ENCODE measurements at regions not wholly inside any gene's neighbourhood (a gene's known extent, or its start where the extent isn't known, plus 50 kb on each side); places are given as distances from the start of the nearest gene placed in this dataset.

- TF ChIP-seq ZFP30 (CRISPR knock-in tag; IDR thresholded peaks at IDR 0.05) (no peak), ZC3H10 (CRISPR knock-in tag; IDR thresholded peaks at IDR 0.05) (no peak), POU6F1 (CRISPR knock-in tag; IDR thresholded peaks at IDR 0.05; ENCODE audit: borderline replicate concordance, low read depth) (no peak), ZNF565 (CRISPR knock-in tag; conservative IDR thresholded peaks at IDR 0.05; ENCODE audit: low read depth) (no peak), PATZ1 (CRISPR knock-in tag; IDR thresholded peaks at IDR 0.05; ENCODE audit: borderline replicate concordance) (no peak), OSR1 (CRISPR knock-in tag; IDR thresholded peaks at IDR 0.05) (no peak), TCF4 (CRISPR knock-in tag; IDR thresholded peaks at IDR 0.05; ENCODE audit: borderline replicate concordance) (no peak), ESRRG (CRISPR knock-in tag; IDR thresholded peaks at IDR 0.05) (no peak), ZFP3 (CRISPR knock-in tag; IDR thresholded peaks at IDR 0.05) (no peak), CREB5 (CRISPR knock-in tag; IDR thresholded peaks at IDR 0.05; ENCODE audit: low read depth) (no peak), TOX (CRISPR knock-in tag; IDR thresholded peaks at IDR 0.05; ENCODE audit: borderline replicate concordance) (no peak), CSRNP3 (CRISPR knock-in tag; IDR thresholded peaks at IDR 0.05) (no peak), GLIS3 (CRISPR knock-in tag; IDR thresholded peaks at IDR 0.05) (no peak), ISL1 (CRISPR knock-in tag; IDR thresholded peaks at IDR 0.05) (no peak)
- no peak for ATAC-seq
Measured at GRCh38 chr13:54901316-54901715, 1872.7 kb downstream of the OLFM4 start.

- TF ChIP-seq ZNF70 (CRISPR knock-in tag; IDR thresholded peaks at IDR 0.05) (no peak), ESRRG (CRISPR knock-in tag; IDR thresholded peaks at IDR 0.05) (no peak)
- no peak for ATAC-seq
Measured at GRCh38 chr13:54912367-54912766, 1883.8 kb downstream of the OLFM4 start.

- no peak for TF ChIP-seq CREB5 (CRISPR knock-in tag; IDR thresholded peaks at IDR 0.05; ENCODE audit: low read depth)
- TF ChIP-seq ARNTL (CRISPR knock-in tag; IDR thresholded peaks at IDR 0.05; ENCODE audit: borderline replicate concordance, low read depth), result no peak
- TF ChIP-seq GLIS3 (CRISPR knock-in tag; IDR thresholded peaks at IDR 0.05), result no peak
- TF ChIP-seq OSR1 (CRISPR knock-in tag; IDR thresholded peaks at IDR 0.05), result no peak
- TF ChIP-seq POU6F1 (CRISPR knock-in tag; IDR thresholded peaks at IDR 0.05; ENCODE audit: borderline replicate concordance, low read depth), result no peak
- no peak for TF ChIP-seq ZFP30 (CRISPR knock-in tag; IDR thresholded peaks at IDR 0.05)
- no peak for TF ChIP-seq ZFP3 (CRISPR knock-in tag; IDR thresholded peaks at IDR 0.05)
- TF ChIP-seq PATZ1 (CRISPR knock-in tag; IDR thresholded peaks at IDR 0.05; ENCODE audit: borderline replicate concordance), result no peak
- no peak for TF ChIP-seq CSRNP3 (CRISPR knock-in tag; IDR thresholded peaks at IDR 0.05)
- no peak for TF ChIP-seq TSHZ2 (CRISPR knock-in tag; IDR thresholded peaks at IDR 0.05)
- TF ChIP-seq RARB (CRISPR knock-in tag; IDR thresholded peaks at IDR 0.05), result no peak
- TF ChIP-seq ZNF8 (CRISPR knock-in tag; IDR thresholded peaks at IDR 0.05), result no peak
- TF ChIP-seq ESRRG (CRISPR knock-in tag; IDR thresholded peaks at IDR 0.05), result no peak
- TF ChIP-seq SNAI2 (CRISPR knock-in tag; IDR thresholded peaks at IDR 0.05), result no peak
- TF ChIP-seq TCF4 (CRISPR knock-in tag; IDR thresholded peaks at IDR 0.05; ENCODE audit: borderline replicate concordance), result no peak
- no peak for TF ChIP-seq TOX (CRISPR knock-in tag; IDR thresholded peaks at IDR 0.05; ENCODE audit: borderline replicate concordance)
- no peak for TF ChIP-seq CSDC2 (CRISPR knock-in tag; IDR thresholded peaks at IDR 0.05)
- ATAC-seq, result no peak
Measured at GRCh38 chr13:54913668-54914067, 1885.1 kb downstream of the OLFM4 start.
